Dermis blood vessel endothelial cell (primary cell): ENCODE measurements at regions not wholly inside any gene's neighbourhood (a gene's known extent, or its start where the extent isn't known, plus 50 kb on each side); places are given as distances from the start of the nearest gene placed in this dataset.

Experiments used
- DNase-seq: peaks from one replicate; pipeline ENCODE4 v3.0.0; 2010

GRCh38 chr2:195495351-195495750, 161.7 kb upstream of the SLC39A10 start:
- no peak for DNase-seq

DNA sequence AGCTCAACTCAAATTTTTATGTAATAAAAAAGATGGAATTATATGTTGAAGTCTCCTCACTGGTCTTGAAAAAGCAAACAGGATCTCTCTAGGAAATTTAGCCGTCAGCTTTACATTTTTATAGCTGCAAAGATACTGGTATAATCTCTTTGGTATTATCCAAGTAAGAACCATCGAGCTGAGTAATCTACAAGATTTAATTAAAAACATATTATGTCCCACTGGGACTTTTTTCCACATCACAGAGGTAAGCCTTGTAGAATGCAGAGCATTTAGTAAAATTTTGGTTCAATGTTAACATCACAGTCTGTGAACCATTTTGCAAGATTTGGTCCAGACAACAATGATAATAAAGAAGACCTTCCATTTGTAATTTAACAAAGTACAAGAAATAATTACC, 162.6 kb upstream of the SLC39A10 start:
- DNase-seq = no peak

DNA sequence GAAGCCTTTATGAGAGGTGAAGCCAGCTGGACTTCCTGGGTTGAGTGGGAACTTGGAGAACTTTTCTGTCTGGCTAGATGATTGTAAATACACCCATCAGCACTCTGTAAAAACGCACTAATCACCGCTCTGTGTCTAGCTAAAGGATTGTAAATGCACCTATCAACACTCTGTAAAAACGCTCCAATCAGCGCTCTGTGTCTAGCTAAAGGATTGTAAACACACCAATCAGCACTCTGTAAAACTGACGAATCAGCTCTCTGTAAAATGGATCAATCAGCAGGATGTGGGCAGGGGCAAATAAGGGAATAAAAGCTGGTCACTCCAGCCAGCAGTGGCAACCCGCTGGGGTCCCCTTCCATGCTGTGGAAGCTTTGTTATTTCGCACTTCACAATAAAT, 163.6 kb upstream of the SLC39A10 start:
- DNase-seq = no peak

DNA sequence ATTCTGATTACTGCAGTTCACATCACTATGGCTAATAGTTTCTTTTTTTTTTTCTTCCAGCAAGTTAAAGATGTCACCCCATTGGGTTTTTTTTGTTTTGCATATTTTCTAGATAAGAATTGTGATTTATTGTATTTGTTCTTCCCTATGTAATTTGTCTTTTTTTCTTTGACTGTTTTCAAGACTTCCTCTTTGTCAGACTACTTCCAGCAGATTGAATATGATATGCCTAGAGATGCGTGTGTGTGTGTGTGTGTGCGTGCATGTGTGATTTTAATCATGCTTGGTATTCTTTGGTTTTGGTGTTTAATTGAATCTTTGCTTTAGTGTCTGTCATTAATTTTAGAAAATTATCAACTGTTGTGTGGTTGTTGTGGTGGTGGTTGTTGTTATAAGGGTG, 166.7 kb upstream of the SLC39A10 start:
- DNase-seq = no peak

DNA sequence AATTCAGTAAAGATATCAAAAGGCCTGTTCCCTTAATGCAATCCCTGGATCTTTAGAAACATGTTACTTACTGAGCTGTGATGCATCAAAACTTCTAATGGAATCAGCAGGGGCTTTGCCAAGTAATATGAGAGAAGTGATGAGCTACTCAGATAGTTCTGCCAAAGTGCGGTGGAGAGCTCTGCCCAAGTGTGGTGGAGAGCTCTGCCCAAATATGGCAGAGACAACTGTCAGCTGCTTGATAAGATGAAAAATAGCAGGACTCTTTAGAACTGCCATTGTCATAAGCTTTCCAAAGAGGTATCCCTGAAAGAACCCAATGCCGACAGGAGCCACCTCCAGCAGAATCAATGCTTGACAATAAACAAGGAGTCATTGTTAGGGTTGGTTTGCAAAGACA, 167.9 kb upstream of the SLC39A10 start:
- DNase-seq = no peak

- DNase-seq = no peak
Measured at GRCh38 chr2:195488567-195488966, 168.5 kb upstream of the SLC39A10 start.

DNA sequence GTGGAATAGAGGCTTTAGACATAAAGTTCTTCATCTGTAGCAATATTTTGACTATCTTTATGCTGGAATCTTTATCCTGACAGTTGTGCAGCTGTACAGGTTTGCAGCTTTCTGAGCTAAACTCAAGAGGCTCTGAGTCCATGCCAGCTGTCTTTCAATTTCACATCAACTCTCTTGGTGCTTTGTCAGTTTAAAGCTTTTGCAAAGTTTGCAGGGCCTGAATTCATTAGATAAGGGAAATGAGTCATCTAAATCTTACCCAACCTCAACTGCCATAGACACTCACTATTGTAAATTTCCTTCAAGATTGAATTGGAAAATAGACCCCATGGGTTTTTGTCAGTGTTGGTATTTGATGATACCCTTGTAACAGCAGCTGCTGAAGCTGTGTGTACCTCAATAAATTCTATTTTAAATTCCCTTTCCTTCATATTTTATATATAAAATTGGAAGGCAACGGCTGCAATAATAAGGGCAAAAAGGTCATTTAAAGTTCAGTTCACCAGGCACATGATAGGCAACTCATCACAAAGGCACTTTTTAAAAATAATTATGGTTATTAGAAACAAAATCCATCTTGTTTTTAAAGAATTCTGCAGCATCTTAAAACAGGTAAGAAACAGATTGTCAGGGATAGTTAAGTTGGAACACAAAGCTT, 169.9 kb upstream of the SLC39A10 start:
- DNase-seq = no peak

- DNase-seq = no peak
Measured at GRCh38 chr2:195486520-195486919, 170.5 kb upstream of the SLC39A10 start.

- no peak for DNase-seq
Measured at GRCh38 chr2:195482010-195482409, 175.0 kb upstream of the SLC39A10 start.

GRCh38 chr2:195480121-195480520, 176.9 kb upstream of the SLC39A10 start:
- no peak for DNase-seq

DNA sequence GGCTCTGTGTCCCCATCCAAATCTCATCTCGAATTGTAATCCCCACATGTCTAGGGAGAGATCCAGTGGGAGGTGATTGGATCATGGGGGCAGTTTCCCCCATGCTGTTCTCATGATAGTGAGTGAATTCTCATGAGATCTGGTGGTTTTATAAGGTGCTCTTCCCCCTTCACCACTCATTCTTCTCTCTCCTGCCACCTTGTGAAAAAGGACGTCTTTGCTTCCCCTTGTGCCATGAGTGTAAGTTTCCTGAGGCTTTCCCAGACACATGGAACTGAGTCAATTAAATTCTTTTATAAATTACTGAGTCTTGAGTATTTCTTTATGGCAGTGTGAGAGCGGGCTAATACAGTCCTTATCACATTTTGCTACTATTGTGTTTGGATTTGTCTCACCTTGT, 177.6 kb upstream of the SLC39A10 start:
- no peak for DNase-seq

DNA sequence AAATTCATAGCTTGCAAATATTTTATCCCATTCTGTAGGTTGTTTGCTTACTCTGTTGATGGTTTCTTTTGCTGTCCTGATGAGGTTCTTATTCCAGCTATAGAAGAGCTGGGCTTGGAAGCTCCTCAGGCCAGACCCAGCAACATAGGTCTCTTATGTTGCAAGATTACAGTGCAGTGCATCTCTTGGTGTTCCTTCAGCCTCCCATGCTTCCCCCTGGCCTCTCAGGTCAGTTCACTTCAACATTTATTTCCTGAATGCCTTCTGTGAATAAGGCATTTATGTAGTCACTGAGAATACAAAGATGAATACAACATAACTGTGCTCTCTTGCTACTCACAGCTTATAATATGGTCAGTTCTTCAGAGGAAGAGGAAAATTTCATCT, 179.0 kb upstream of the SLC39A10 start:
- DNase-seq = no peak

GRCh38 chr2:195477248-195477995, 179.6 kb upstream of the SLC39A10 start:
- no peak for DNase-seq

GRCh38 chr2:195475336-195475735, 181.7 kb upstream of the SLC39A10 start:
- no peak for DNase-seq

DNA sequence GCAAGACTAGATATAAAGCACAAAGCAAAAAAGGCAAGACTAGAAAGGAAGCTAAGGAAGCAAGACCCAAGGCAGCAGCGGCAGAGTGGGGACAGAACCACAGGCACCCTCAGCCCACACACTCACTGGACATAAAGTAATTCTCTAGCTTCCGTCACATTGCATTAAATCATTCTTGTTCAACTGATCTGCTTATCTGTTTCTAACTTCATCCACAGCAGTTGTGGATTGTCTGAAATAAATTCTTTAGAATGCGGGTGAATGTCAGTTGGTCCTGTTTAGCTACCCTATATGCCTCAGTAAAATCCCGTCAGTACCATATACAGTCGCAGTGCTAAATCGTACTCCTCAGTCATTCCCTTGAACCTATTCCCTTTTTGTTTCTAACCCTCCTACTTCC, 183.2 kb upstream of the SLC39A10 start:
- no peak for DNase-seq

DNA sequence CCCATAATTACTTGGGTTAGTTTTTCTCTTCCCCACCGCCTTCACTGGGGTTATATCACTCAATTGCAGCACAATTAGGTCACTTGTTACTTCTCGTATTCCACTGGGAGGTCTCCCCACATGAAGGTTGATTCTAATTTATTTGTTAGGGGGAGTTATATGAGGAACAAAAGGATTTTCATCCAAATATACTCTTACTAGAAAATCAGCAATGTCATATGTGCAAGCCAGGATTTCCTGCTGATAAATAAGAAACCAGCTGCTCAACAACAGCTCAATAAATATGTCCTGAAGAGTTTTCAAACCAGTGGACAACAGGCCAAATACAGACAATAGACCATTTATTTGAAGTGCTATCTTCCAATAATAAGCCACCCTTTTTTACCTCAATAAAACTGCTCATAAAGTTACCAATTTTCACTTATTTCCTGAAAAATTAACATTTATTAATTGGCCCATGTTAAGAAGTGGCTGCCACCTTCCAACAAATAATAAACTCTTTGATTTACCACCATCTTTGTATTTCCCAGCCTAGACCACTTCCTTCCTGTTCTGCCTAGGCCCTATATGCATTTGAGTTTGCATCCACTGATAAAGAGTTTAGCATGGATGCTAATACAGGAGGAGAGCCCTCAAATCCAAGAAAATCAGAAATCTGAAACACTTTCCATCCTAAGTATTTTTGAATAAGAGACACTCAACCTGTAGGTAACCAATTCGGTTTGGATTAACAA, 184.4 kb upstream of the SLC39A10 start:
- DNase-seq = no peak

GRCh38 chr2:195471807-195472206, 185.2 kb upstream of the SLC39A10 start:
- no peak for DNase-seq

- DNase-seq = no peak
Measured at GRCh38 chr2:195471163-195471562, 185.9 kb upstream of the SLC39A10 start.

GRCh38 chr2:195470622-195471021, 186.4 kb upstream of the SLC39A10 start:
- no peak for DNase-seq

DNA sequence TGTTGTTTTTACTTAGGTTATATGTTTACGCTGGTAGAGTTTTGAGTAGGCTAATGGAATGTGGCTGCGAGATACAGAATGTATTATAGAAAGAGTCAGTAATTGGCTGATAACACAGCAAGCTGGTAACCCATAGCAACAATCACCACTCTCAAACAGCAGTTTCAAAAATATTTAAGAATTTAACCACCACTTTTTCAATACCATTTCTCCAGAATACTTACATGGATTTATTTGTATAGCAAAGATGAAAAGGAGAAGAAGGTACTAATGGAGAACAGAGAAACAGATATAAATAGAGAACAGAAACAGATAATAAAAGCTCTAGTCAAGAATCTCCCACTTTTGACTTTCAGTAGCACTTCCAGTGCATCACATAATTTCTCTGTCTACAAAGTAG, 188.3 kb upstream of the SLC39A10 start:
- no peak for DNase-seq

GRCh38 chr2:195466427-195466826, 190.6 kb upstream of the SLC39A10 start:
- DNase-seq = no peak

- DNase-seq = no peak
Measured at GRCh38 chr2:195461010-195461409, 196.0 kb upstream of the SLC39A10 start.

DNA sequence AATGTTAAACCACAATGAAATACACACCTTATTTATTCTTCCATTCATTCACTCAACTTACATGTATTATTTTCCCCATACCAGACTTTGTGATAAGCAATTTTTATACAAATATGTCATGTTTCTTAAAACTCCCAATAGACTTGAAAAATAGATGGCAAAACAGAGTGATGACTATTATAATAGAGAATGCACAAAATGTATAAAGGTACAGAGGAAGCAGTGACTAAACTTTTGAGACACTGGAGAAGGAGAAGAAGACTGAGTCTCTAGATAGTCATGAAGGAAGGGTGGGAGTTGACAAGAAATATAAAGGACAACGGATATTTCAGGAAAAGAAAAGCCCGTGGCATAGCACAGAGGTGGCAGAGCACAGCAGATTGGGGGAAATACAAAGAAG, 198.1 kb upstream of the SLC39A10 start:
- no peak for DNase-seq

DNA sequence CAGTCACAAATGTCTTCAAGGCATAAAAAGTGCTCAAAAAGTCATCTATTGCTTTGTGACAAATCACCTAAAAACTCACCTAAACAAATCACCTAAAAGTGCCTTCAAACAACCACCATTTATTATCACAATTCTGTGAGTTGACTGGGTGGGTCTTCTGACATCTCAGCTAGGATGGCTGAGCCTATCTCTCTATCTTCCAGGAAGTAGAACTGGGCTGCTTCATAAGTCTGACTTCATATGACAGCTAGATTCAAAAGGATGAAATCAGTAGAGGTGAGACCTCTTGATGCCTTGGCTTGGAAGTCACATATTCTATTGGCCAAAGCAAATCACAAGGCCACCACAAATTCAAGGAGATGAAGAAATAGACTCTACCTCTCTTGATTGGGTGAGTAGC, 199.2 kb upstream of the SLC39A10 start:
- no peak for DNase-seq
